ENCODE measurements at regions not wholly inside any gene's neighbourhood (a gene's known extent, or its start where the extent isn't known, plus 50 kb on each side); places are given as distances from the start of the nearest gene placed in this dataset.

DNA sequence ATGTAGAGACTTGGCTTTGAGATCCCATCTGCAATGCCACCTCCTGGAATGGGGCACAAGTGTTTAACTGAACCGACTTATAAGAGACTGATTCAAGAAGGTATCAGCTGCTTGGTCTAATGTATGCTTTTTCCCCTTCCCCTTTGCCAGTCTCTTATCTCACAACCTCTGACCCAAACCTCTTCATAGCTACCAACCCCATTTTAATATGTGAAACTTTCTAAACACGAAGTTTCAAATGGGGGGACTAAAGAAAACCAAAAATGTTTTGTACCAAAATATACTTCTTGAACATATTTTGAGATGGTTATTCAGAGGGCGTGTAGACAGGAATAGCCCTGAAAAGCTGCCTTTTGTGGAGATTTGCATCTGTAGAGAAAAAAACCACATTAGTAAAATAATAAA, 73.1 kb downstream of the OXSM start:
- no peaks in the 10 kb centered on the region for H3K27me3 ChIP-seq (replicated peaks; ENCODE audit: control insufficient read depth, insufficient read depth, low read length, poor library complexity, severe bottlenecking)
- peaks cover 3% of the 10 kb centered on the region for H3K9me3 ChIP-seq (ENCODE audit: control insufficient read depth, low read length)
- no peak for DNase-seq
- H3K4me3 ChIP-seq (ENCODE audit: insufficient read depth, low read depth, low read length, poor library complexity, severe bottlenecking), result no peak overlapping the region
- H3K4me1 ChIP-seq (ENCODE audit: control insufficient read depth, insufficient read depth, low read length, poor library complexity, severe bottlenecking), result no peaks in the 10 kb centered on the region
- H3K27ac ChIP-seq (ENCODE audit: insufficient read depth, low read length, poor library complexity, severe bottlenecking), result no peak overlapping the region
- no peaks in the 10 kb centered on the region for H3K36me3 ChIP-seq (ENCODE audit: control insufficient read depth, insufficient read depth, low read length)

GRCh38 chr3:25863416-25863959, 73.6 kb downstream of the OXSM start:
- no peaks in the 10 kb centered on the region for H3K27me3 ChIP-seq (replicated peaks; ENCODE audit: control insufficient read depth, insufficient read depth, low read length, poor library complexity, severe bottlenecking)
- no peaks in the 10 kb centered on the region for H3K4me1 ChIP-seq (ENCODE audit: control insufficient read depth, insufficient read depth, low read length, poor library complexity, severe bottlenecking)
- H3K36me3 ChIP-seq (ENCODE audit: control insufficient read depth, insufficient read depth, low read length), result no peaks in the 10 kb centered on the region
- no peak overlapping the region for H3K4me3 ChIP-seq (ENCODE audit: insufficient read depth, low read depth, low read length, poor library complexity, severe bottlenecking)
- peaks cover 3% of the 10 kb centered on the region for H3K9me3 ChIP-seq (ENCODE audit: control insufficient read depth, low read length)
- DNase-seq, result no peak
- no peak overlapping the region for H3K27ac ChIP-seq (ENCODE audit: insufficient read depth, low read length, poor library complexity, severe bottlenecking)

DNA sequence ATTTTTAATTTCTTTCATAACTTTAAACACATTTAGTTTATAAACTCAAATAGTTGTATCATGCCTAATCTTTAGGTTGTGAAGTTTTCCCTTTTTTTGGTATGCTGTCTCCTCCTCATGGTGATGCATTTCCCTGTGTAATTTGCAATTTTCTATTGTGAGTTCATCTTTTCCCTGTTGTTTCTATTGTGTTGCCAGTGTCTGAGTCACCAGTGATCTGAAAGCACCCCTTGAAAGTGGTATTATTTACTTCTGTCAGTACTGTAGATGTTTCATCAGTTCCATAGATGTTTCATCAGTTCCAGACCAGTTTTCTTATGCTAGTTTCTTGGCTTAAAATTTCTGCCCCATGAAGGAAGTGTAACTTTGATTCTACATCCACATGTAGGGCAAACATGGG, 80.6 kb downstream of the OXSM start:
- Histone ChIP-seq H3K36me3 (ENCODE audit: control insufficient read depth, insufficient read depth, low read length) (no peaks in the 10 kb centered on the region), H3K27ac (ENCODE audit: insufficient read depth, low read length, poor library complexity, severe bottlenecking) (no peak overlapping the region), H3K9me3 (ENCODE audit: control insufficient read depth, low read length) (no peaks in the 10 kb centered on the region), H3K4me1 (ENCODE audit: control insufficient read depth, insufficient read depth, low read length, poor library complexity, severe bottlenecking) (no peaks in the 10 kb centered on the region), H3K4me3 (ENCODE audit: insufficient read depth, low read depth, low read length, poor library complexity, severe bottlenecking) (no peak overlapping the region), H3K27me3 (replicated peaks; ENCODE audit: control insufficient read depth, insufficient read depth, low read length, poor library complexity, severe bottlenecking) (no peaks in the 10 kb centered on the region)
- no peak for DNase-seq

GRCh38 chr3:25872200-25872877, 82.4 kb downstream of the OXSM start:
- Histone ChIP-seq H3K27ac (ENCODE audit: insufficient read depth, low read length, poor library complexity, severe bottlenecking) (no peak overlapping the region), H3K36me3 (ENCODE audit: control insufficient read depth, insufficient read depth, low read length) (no peaks in the 10 kb centered on the region), H3K4me3 (ENCODE audit: insufficient read depth, low read depth, low read length, poor library complexity, severe bottlenecking) (no peak overlapping the region), H3K4me1 (ENCODE audit: control insufficient read depth, insufficient read depth, low read length, poor library complexity, severe bottlenecking) (no peaks in the 10 kb centered on the region), H3K27me3 (replicated peaks; ENCODE audit: control insufficient read depth, insufficient read depth, low read length, poor library complexity, severe bottlenecking) (no peaks in the 10 kb centered on the region), H3K9me3 (ENCODE audit: control insufficient read depth, low read length) (no peaks in the 10 kb centered on the region)
- DNase-seq, result no peak

DNA sequence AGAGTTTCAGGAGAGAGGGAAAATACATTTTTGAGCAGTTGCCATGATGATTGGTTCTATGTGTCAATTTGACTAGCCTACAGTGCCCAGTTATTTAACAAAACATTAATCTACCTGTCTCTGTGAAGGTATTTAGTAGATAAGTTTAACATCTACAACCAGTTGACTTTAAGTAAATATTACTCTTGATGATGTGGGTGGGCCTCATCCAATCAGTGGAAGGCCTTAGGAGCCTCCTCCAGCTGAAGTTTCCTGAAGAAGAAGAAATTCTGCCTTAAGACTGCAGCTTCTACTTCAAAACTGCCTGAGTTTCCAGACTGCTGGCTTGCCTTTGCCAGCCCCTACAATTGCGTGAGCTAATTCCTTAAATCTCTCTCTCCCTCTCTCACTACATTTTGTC, 93.6 kb downstream of the OXSM start:
- no peak overlapping the region for H3K4me3 ChIP-seq (ENCODE audit: insufficient read depth, low read depth, low read length, poor library complexity, severe bottlenecking)
- no peak for DNase-seq
- no peaks in the 10 kb centered on the region for H3K27me3 ChIP-seq (replicated peaks; ENCODE audit: control insufficient read depth, insufficient read depth, low read length, poor library complexity, severe bottlenecking)
- no peaks in the 10 kb centered on the region for H3K36me3 ChIP-seq (ENCODE audit: control insufficient read depth, insufficient read depth, low read length)
- no peaks in the 10 kb centered on the region for H3K9me3 ChIP-seq (ENCODE audit: control insufficient read depth, low read length)
- no peaks in the 10 kb centered on the region for H3K4me1 ChIP-seq (ENCODE audit: control insufficient read depth, insufficient read depth, low read length, poor library complexity, severe bottlenecking)
- H3K27ac ChIP-seq (ENCODE audit: insufficient read depth, low read length, poor library complexity, severe bottlenecking), result no peak overlapping the region

DNA sequence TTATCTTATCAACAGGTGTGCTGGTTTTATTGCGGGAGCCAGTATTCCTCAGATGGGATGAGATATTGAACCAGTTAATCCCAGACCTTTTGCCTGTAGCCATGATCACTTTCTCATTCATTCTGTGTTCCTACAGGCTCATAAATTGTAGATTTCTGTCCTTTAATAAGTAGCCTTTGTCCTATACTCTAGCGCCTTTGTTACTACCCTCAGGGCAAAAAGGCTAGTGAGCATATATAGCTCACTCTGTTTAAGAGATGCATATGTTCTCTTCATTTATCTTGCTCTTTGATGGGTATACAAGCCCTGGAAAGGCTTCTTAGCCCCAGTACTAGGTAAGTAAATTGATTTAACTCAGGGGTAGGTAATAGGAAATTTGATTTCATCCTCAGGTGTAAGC, 95.1 kb downstream of the OXSM start:
- Histone ChIP-seq H3K9me3 (ENCODE audit: control insufficient read depth, low read length) (no peaks in the 10 kb centered on the region), H3K4me3 (ENCODE audit: insufficient read depth, low read depth, low read length, poor library complexity, severe bottlenecking) (no peak overlapping the region), H3K27me3 (replicated peaks; ENCODE audit: control insufficient read depth, insufficient read depth, low read length, poor library complexity, severe bottlenecking) (no peaks in the 10 kb centered on the region), H3K36me3 (ENCODE audit: control insufficient read depth, insufficient read depth, low read length) (no peaks in the 10 kb centered on the region), H3K27ac (ENCODE audit: insufficient read depth, low read length, poor library complexity, severe bottlenecking) (no peak overlapping the region), H3K4me1 (ENCODE audit: control insufficient read depth, insufficient read depth, low read length, poor library complexity, severe bottlenecking) (no peaks in the 10 kb centered on the region)
- DNase-seq, result no peak

GRCh38 chr3:25885544-25885943, 95.7 kb downstream of the OXSM start:
- H3K27ac ChIP-seq (ENCODE audit: insufficient read depth, low read length, poor library complexity, severe bottlenecking), result no peak overlapping the region
- H3K4me1 ChIP-seq (ENCODE audit: control insufficient read depth, insufficient read depth, low read length, poor library complexity, severe bottlenecking), result no peaks in the 10 kb centered on the region
- DNase-seq, result no peak
- no peaks in the 10 kb centered on the region for H3K27me3 ChIP-seq (replicated peaks; ENCODE audit: control insufficient read depth, insufficient read depth, low read length, poor library complexity, severe bottlenecking)
- H3K9me3 ChIP-seq (ENCODE audit: control insufficient read depth, low read length), result no peaks in the 10 kb centered on the region
- H3K36me3 ChIP-seq (ENCODE audit: control insufficient read depth, insufficient read depth, low read length), result no peaks in the 10 kb centered on the region
- H3K4me3 ChIP-seq (ENCODE audit: insufficient read depth, low read depth, low read length, poor library complexity, severe bottlenecking), result no peak overlapping the region

- no peaks in the 10 kb centered on the region for H3K27me3 ChIP-seq (replicated peaks; ENCODE audit: control insufficient read depth, insufficient read depth, low read length, poor library complexity, severe bottlenecking)
- H3K36me3 ChIP-seq (ENCODE audit: control insufficient read depth, insufficient read depth, low read length), result no peaks in the 10 kb centered on the region
- H3K4me3 ChIP-seq (ENCODE audit: insufficient read depth, low read depth, low read length, poor library complexity, severe bottlenecking), result no peak overlapping the region
- H3K4me1 ChIP-seq (ENCODE audit: control insufficient read depth, insufficient read depth, low read length, poor library complexity, severe bottlenecking), result no peaks in the 10 kb centered on the region
- H3K27ac ChIP-seq (ENCODE audit: insufficient read depth, low read length, poor library complexity, severe bottlenecking), result no peak overlapping the region
- no peak for DNase-seq
- H3K9me3 ChIP-seq (ENCODE audit: control insufficient read depth, low read length), result no peaks in the 10 kb centered on the region
These were observed 98.0 kb downstream of the OXSM start for GRCh38 chr3:25887907-25888306.

DNA sequence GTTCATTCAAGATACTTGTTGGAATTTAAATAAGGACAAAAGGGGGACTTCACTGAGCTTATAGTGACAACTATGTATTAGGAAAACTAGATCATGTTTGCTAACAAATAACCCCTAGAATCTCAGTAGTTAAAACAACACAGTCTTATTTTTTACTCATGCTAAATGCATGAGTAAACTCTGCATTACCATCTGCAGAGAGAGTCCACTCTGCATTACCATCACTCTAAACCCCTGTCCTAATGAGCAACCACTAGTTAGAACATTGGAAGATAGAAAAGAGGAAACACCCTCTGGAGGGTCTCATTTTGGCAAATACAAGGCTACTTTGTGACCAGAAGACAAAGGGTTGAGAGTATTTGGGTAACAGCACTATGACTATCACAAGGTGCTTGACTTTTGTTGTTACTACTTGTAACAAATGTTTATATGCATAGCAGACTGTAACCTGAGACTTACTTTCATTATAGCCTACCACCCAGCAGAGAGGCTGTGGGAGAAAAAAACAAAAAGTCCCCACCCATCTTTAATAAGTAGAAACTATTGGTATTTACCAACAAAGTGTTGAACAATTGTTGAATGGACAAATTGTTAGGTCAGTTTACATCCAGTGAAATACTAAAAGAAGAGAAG, 99.1 kb downstream of the OXSM start:
- no peaks in the 10 kb centered on the region for H3K27me3 ChIP-seq (replicated peaks; ENCODE audit: control insufficient read depth, insufficient read depth, low read length, poor library complexity, severe bottlenecking)
- no peak overlapping the region for H3K27ac ChIP-seq (ENCODE audit: insufficient read depth, low read length, poor library complexity, severe bottlenecking)
- DNase-seq, result no peak
- no peaks in the 10 kb centered on the region for H3K4me1 ChIP-seq (ENCODE audit: control insufficient read depth, insufficient read depth, low read length, poor library complexity, severe bottlenecking)
- no peaks in the 10 kb centered on the region for H3K9me3 ChIP-seq (ENCODE audit: control insufficient read depth, low read length)
- H3K36me3 ChIP-seq (ENCODE audit: control insufficient read depth, insufficient read depth, low read length), result no peaks in the 10 kb centered on the region
- H3K4me3 ChIP-seq (ENCODE audit: insufficient read depth, low read depth, low read length, poor library complexity, severe bottlenecking), result no peak overlapping the region

DNA sequence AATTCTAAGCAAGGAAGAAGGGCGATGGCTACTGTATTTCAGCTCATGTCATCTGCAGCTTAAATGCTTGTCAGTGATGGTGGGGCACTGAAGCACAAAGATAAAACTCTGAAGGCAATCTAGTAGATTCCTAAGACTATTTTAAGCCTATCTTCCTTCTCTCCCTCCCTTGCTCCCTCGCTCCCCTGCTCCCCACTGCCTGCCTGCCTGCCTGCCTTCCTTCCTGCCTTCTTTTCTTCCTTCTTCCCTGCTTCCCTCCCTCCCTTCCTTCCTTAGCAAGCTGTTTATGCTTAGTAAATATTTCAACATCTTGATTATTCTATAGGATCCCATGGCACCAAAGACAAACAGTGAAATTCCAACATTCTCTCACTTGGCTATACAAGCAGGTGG, 99.6 kb downstream of the OXSM start:
- Histone ChIP-seq H3K4me3 (ENCODE audit: insufficient read depth, low read depth, low read length, poor library complexity, severe bottlenecking) (no peak overlapping the region), H3K27ac (ENCODE audit: insufficient read depth, low read length, poor library complexity, severe bottlenecking) (no peak overlapping the region), H3K4me1 (ENCODE audit: control insufficient read depth, insufficient read depth, low read length, poor library complexity, severe bottlenecking) (no peaks in the 10 kb centered on the region), H3K27me3 (replicated peaks; ENCODE audit: control insufficient read depth, insufficient read depth, low read length, poor library complexity, severe bottlenecking) (no peaks in the 10 kb centered on the region), H3K9me3 (ENCODE audit: control insufficient read depth, low read length) (no peaks in the 10 kb centered on the region), H3K36me3 (ENCODE audit: control insufficient read depth, insufficient read depth, low read length) (no peaks in the 10 kb centered on the region)
- no peak for DNase-seq
